CD8-positive, alpha-beta memory T cell (primary cell): ENCODE measurements at regions not wholly inside any gene's neighbourhood (a gene's known extent, or its start where the extent isn't known, plus 50 kb on each side); places are given as distances from the start of the nearest gene placed in this dataset.
"Not testable (repeated sequence)": the region's sequence is repeated elsewhere in the genome, so short reads cannot be mapped to it uniquely, and the experiment has no call there.

Source experiments
- CTCF ChIA-PET: fragments of 350-600 bp; sonication (Branson Sonifier 250); formaldehyde crosslinking; loops from one replicate; lab custom pipeline; 2021; ENCODE audit warnings: antibody characterized with exemption; lab: Charles Lee
- POLR2A ChIA-PET: fragments of 350-600 bp; sonication (Branson Sonifier 250); formaldehyde crosslinking; loops from one replicate; lab custom pipeline; 2021; ENCODE audit warnings: antibody characterized with exemption; lab: Charles Lee
- DNase-seq, 5 donors: peaks; one replicate each; pipeline versions ENCODE4 v3.0.0 to v3.0.0-alpha.2; 2020 to 2022; ENCODE audit warnings: mixed read lengths in 1 of 5
- H3K27ac ChIP-seq: one replicate; pipeline ENCODE4 v1.7.0; 2013; ENCODE audit warnings: low read depth, mild to moderate bottlenecking, low read length, moderate library complexity
- H3K27me3 ChIP-seq: 2 replicates; pipeline ENCODE4 v1.7.0; 2013; ENCODE audit warnings: low read length, mild to moderate bottlenecking; ENCODE audit not compliant: insufficient read depth, poor library complexity, severe bottlenecking
- H3K36me3 ChIP-seq: 2 replicates; pipeline ENCODE4 v1.7.0; 2013; ENCODE audit warnings: mild to moderate bottlenecking, low read length, moderate library complexity; ENCODE audit not compliant: insufficient read depth
- H3K4me1 ChIP-seq: 2 replicates; pipeline ENCODE4 v1.7.0; 2013; ENCODE audit warnings: mild to moderate bottlenecking, low read length, moderate library complexity; ENCODE audit not compliant: insufficient read depth
- H3K4me3 ChIP-seq: 2 replicates; pipeline ENCODE4 v1.7.0; 2013; ENCODE audit warnings: mild to moderate bottlenecking, low read length
- H3K9me3 ChIP-seq: 2 replicates; pipeline ENCODE4 v1.7.0; 2013; ENCODE audit warnings: mild to moderate bottlenecking, low read length
- H3K27ac Mint-ChIP-seq, 8 donors: one replicate each; pipeline ENCODE4 v1.8.0; 2020 to 2021; ENCODE audit warnings: mixed read lengths in 8 of 8, mild to moderate bottlenecking in 6 of 8, inconsistent platforms in 3 of 8, moderate library complexity in 3 of 8
- H3K27me3 Mint-ChIP-seq, 2 donors: one replicate each; pipeline ENCODE4 v1.8.0; 2020 to 2021; ENCODE audit warnings: mixed read lengths in 2 of 2, mild to moderate bottlenecking in 1 of 2, moderate library complexity in 1 of 2
- H3K36me3 Mint-ChIP-seq, 3 donors: one replicate each; pipeline ENCODE4 v1.8.0; 2020 to 2021; ENCODE audit warnings: mixed read lengths in 3 of 3, inconsistent platforms in 1 of 3, mild to moderate bottlenecking in 1 of 3
- H3K4me1 Mint-ChIP-seq, 3 donors: one replicate each; pipeline ENCODE4 v1.8.0; 2020 to 2021; ENCODE audit warnings: mixed read lengths in 3 of 3, inconsistent platforms in 1 of 3, mild to moderate bottlenecking in 1 of 3
- H3K4me3 Mint-ChIP-seq, 7 donors: one replicate each; pipeline ENCODE4 v1.8.0; 2020 to 2021; ENCODE audit warnings: mixed read lengths in 7 of 7, mild to moderate bottlenecking in 6 of 7, moderate library complexity in 4 of 7, inconsistent platforms in 2 of 7
- H3K9me3 Mint-ChIP-seq, 5 donors: one replicate each; pipeline ENCODE4 v1.8.0; 2020 to 2022; ENCODE audit warnings: mixed read lengths in 5 of 5, mild to moderate bottlenecking in 3 of 5, moderate library complexity in 2 of 5, inconsistent platforms in 1 of 5

DNA sequence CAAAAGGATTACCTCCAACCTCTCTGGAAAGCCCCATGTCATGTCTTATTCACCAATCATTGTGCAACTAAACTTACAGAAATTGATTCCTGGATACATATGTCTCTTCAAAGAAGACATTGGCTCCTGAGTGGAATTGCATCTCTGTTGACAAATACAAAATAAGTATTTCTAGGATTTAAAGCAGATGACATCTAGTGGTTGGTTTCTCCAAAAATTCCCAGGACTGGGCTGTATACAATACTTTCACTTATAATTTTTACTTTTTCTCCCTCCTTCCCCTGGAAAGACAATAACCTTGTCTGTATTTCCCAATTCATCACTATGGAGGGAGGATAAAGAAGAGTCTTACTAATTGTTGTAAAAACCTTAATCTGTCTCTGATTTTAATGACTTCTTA lies 1347.4 kb downstream of the NCAM2 start:
- Mint-ChIP-seq H3K4me3 (no peak overlapping the region), H3K9me3 (peaks cover 5 to 24% (median 19%) of the 10 kb centered on the region in 5 donors), H3K27me3 (no peaks in the 10 kb centered on the region), H3K36me3 (no peaks in the 10 kb centered on the region), H3K4me1 (no peaks in the 10 kb centered on the region), H3K27ac (no peak overlapping the region)
- H3K9me3 ChIP-seq, result no peaks in the 10 kb centered on the region
- H3K36me3 ChIP-seq, result no peaks in the 10 kb centered on the region
- no peak overlapping the region for H3K27ac ChIP-seq
- CTCF ChIA-PET, result no interaction called here
- H3K27me3 ChIP-seq, result no peaks in the 10 kb centered on the region
- DNase-seq, result no peak
- POLR2A ChIA-PET, result no interaction called here
- H3K4me1 ChIP-seq, result no peaks in the 10 kb centered on the region
- no peak overlapping the region for H3K4me3 ChIP-seq

DNA sequence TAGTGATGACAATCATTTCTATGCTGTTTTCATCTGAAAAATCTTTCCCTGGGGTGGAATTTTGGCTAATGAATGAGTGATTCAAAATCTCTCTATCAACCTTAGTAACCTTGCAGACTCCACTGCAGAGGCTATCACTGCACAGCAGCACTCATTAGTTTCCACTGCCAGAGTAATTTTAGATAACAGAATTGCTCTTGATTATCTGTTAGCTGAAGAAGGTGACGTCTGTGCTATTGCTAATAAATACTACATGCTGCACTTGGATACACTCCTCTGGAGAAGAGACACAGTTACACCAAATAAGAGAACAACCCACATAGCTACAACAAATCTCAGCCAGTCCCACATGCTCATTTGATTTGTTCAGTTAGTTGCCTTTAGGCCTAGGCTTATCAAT lies 1348.4 kb downstream of the NCAM2 start:
- DNase-seq, result no peak
- Histone ChIP-seq H3K27ac (no peak overlapping the region), H3K9me3 (no peaks in the 10 kb centered on the region), H3K4me1 (no peaks in the 10 kb centered on the region), H3K27me3 (no peaks in the 10 kb centered on the region), H3K4me3 (no peak overlapping the region), H3K36me3 (no peaks in the 10 kb centered on the region)
- no peaks in the 10 kb centered on the region for H3K36me3 Mint-ChIP-seq
- CTCF ChIA-PET, result no interaction called here
- H3K4me3 Mint-ChIP-seq, result no peak overlapping the region
- H3K27me3 Mint-ChIP-seq, result peaks cover 0 to 1% of the 10 kb centered on the region in 2 donors
- H3K9me3 Mint-ChIP-seq, result peaks cover 5 to 23% (median 13%) of the 10 kb centered on the region in 5 donors
- H3K27ac Mint-ChIP-seq, result no peak overlapping the region
- no peaks in the 10 kb centered on the region for H3K4me1 Mint-ChIP-seq
- POLR2A ChIA-PET, result no interaction called here

DNA sequence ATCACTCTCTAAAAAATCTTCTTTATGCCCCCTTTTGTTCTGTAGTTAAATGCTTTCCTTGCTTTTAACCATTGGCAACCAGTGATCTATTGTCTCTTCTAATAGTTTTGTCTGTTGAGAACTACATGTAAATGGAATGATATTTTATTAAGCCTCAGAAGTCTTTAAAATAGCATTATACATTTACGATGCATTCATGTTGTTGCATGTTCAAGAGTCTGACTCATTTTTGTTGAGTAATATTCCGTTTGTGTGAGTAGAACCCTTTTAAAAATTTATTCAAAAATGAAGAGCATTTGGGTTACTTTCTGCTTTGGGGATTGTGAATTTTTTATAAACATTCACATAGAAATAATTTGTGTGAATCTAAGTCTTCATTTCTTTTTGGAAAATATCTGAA lies 1352.9 kb downstream of the NCAM2 start:
- Histone ChIP-seq H3K4me3 (no peak overlapping the region), H3K27ac (no peak overlapping the region), H3K36me3 (no peaks in the 10 kb centered on the region), H3K9me3 (no peaks in the 10 kb centered on the region), H3K4me1 (no peaks in the 10 kb centered on the region), H3K27me3 (no peaks in the 10 kb centered on the region)
- H3K36me3 Mint-ChIP-seq, result no peaks in the 10 kb centered on the region
- peaks cover 3 to 25% (median 9%) of the 10 kb centered on the region in 5 donors for H3K9me3 Mint-ChIP-seq
- no peaks in the 10 kb centered on the region for H3K4me1 Mint-ChIP-seq
- H3K27ac Mint-ChIP-seq, result no peak overlapping the region
- POLR2A ChIA-PET, result no interaction called here
- peaks cover 0 to 1% of the 10 kb centered on the region in 2 donors for H3K27me3 Mint-ChIP-seq
- no peak for DNase-seq
- no peak overlapping the region for H3K4me3 Mint-ChIP-seq
- CTCF ChIA-PET, result no interaction called here

- CTCF ChIA-PET, result no interaction called here
- POLR2A ChIA-PET, result no interaction called here
Measured at GRCh38 chr21:22352088-22352487, 1353.9 kb downstream of the NCAM2 start.

DNA sequence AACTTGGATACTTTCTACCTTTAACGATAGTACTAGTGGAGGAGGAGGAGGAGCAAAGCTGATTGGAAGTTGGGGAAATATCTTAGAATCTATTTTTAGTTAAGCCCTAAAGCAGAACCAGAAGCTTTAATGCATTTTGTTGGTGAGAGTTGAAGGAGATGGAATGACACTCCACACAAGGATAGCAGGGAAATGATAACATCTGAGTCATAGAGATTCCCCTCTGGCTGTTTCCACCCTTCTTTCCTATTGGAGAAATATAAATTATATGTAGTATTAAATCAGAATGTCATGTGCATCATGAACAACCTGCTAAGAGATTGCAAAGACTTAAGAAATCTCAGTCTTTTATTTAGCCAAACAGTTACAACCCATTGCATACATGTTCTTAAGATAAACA lies 1357.7 kb downstream of the NCAM2 start:
- ChIA-PET CTCF (no interaction called here), POLR2A (no interaction called here)
- H3K9me3 Mint-ChIP-seq, result peaks cover 5 to 14% (median 10%) of the 10 kb centered on the region in 5 donors
- H3K4me3 ChIP-seq, result no peak overlapping the region
- H3K4me1 ChIP-seq, result no peaks in the 10 kb centered on the region
- H3K4me3 Mint-ChIP-seq, result no peak overlapping the region
- DNase-seq, result no peak
- no peaks in the 10 kb centered on the region for H3K4me1 Mint-ChIP-seq
- no peaks in the 10 kb centered on the region for H3K27me3 ChIP-seq
- H3K27me3 Mint-ChIP-seq, result peaks cover 0 to 1% of the 10 kb centered on the region in 2 donors
- no peak overlapping the region for H3K27ac Mint-ChIP-seq
- H3K9me3 ChIP-seq, result no peaks in the 10 kb centered on the region
- H3K36me3 ChIP-seq, result no peaks in the 10 kb centered on the region
- no peaks in the 10 kb centered on the region for H3K36me3 Mint-ChIP-seq
- no peak overlapping the region for H3K27ac ChIP-seq

More at GRCh38 chr21:22352088-22352487, 1353.9 kb downstream of the NCAM2 start:
- Histone ChIP-seq H3K4me3 (no peak overlapping the region), H3K36me3 (no peaks in the 10 kb centered on the region), H3K9me3 (no peaks in the 10 kb centered on the region), H3K4me1 (no peaks in the 10 kb centered on the region), H3K27ac (no peak overlapping the region), H3K27me3 (no peaks in the 10 kb centered on the region)
- Mint-ChIP-seq H3K4me3 (no peak overlapping the region), H3K36me3 (no peaks in the 10 kb centered on the region), H3K27ac (no peak overlapping the region), H3K4me1 (no peaks in the 10 kb centered on the region), H3K9me3 (peaks cover 3 to 16% (median 11%) of the 10 kb centered on the region in 5 donors), H3K27me3 (peaks cover 0 to 1% of the 10 kb centered on the region in 2 donors)
- DNase-seq, result no peak

- no peak overlapping the region for H3K4me3 Mint-ChIP-seq
- H3K27me3 Mint-ChIP-seq, result no peaks in the 10 kb centered on the region
- H3K27ac Mint-ChIP-seq, result no peak overlapping the region
- H3K9me3 Mint-ChIP-seq, result peaks cover 4 to 12% (median 10%) of the 10 kb centered on the region in 5 donors
- Histone ChIP-seq H3K27me3 (no peaks in the 10 kb centered on the region), H3K36me3 (no peaks in the 10 kb centered on the region), H3K27ac (no peak overlapping the region), H3K4me1 (no peaks in the 10 kb centered on the region), H3K4me3 (no peak overlapping the region), H3K9me3 (no peaks in the 10 kb centered on the region)
- POLR2A ChIA-PET, result no interaction called here
- no peaks in the 10 kb centered on the region for H3K4me1 Mint-ChIP-seq
- DNase-seq, result no peak
- CTCF ChIA-PET, result no interaction called here
- H3K36me3 Mint-ChIP-seq, result no peaks in the 10 kb centered on the region
Measured at GRCh38 chr21:22356663-22357062, 1358.5 kb downstream of the NCAM2 start.

- H3K4me1 ChIP-seq, H3K27ac Mint-ChIP-seq, H3K36me3 Mint-ChIP-seq, H3K4me3 ChIP-seq, CTCF ChIA-PET, H3K27ac ChIP-seq, H3K4me1 Mint-ChIP-seq, POLR2A ChIA-PET, DNase-seq, H3K4me3 Mint-ChIP-seq, H3K36me3 ChIP-seq, H3K27me3 Mint-ChIP-seq, H3K27me3 ChIP-seq, H3K9me3 ChIP-seq: not testable (repeated sequence)
- H3K9me3 Mint-ChIP-seq, result peaks cover 2 to 19% (median 7%) of the 10 kb centered on the region in 5 donors
Measured at GRCh38 chr21:22359599-22359998, 1361.4 kb downstream of the NCAM2 start.

DNA sequence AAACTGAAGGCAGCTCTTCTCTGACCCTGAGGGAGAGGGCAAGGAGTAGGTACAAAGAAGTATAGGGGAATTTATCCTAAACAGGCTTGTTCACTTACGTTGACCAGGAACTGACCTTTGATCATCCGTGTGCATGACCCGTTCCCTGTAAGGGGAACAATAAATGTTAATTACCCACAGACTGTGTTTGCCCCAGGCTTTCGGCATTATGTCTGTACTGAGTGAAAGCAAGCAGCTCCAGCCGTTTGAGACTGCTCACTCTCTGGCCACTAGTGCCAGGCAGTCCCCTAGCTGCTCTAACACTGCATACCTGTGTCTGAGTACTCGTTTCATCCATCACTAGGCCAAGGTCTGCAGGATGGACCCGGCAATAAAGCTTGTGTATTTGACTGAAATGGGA lies 1365.3 kb downstream of the NCAM2 start:
- H3K4me3 Mint-ChIP-seq, result no peak overlapping the region
- H3K36me3 Mint-ChIP-seq, result no peaks in the 10 kb centered on the region
- H3K27me3 Mint-ChIP-seq, result no peaks in the 10 kb centered on the region
- no peak overlapping the region for H3K4me3 ChIP-seq
- H3K4me1 ChIP-seq, result no peaks in the 10 kb centered on the region
- no peak overlapping the region for H3K27ac ChIP-seq
- peaks cover 4% of the 10 kb centered on the region for H3K9me3 ChIP-seq
- DNase-seq, result no peak
- CTCF ChIA-PET, result no interaction called here
- no peaks in the 10 kb centered on the region for H3K27me3 ChIP-seq
- peaks cover 2 to 8% (median 6%) of the 10 kb centered on the region in 5 donors for H3K9me3 Mint-ChIP-seq
- H3K4me1 Mint-ChIP-seq, result no peaks in the 10 kb centered on the region
- no peaks in the 10 kb centered on the region for H3K36me3 ChIP-seq
- H3K27ac Mint-ChIP-seq, result no peak overlapping the region
- POLR2A ChIA-PET, result no interaction called here

GRCh38 chr21:22364163-22364562 lies 1366.0 kb downstream of the NCAM2 start:
- H3K4me1 ChIP-seq, result no peaks in the 10 kb centered on the region
- no peak overlapping the region for H3K27ac ChIP-seq
- no peak for DNase-seq
- no peak overlapping the region for H3K4me3 Mint-ChIP-seq
- H3K36me3 ChIP-seq, result no peaks in the 10 kb centered on the region
- POLR2A ChIA-PET, result no interaction called here
- H3K27me3 Mint-ChIP-seq, result no peaks in the 10 kb centered on the region
- CTCF ChIA-PET, result no interaction called here
- H3K4me3 ChIP-seq, result no peak overlapping the region
- no peaks in the 10 kb centered on the region for H3K4me1 Mint-ChIP-seq
- H3K27me3 ChIP-seq, result no peaks in the 10 kb centered on the region
- H3K36me3 Mint-ChIP-seq, result no peaks in the 10 kb centered on the region
- peaks cover 4% of the 10 kb centered on the region for H3K9me3 ChIP-seq
- H3K27ac Mint-ChIP-seq, result no peak overlapping the region
- H3K9me3 Mint-ChIP-seq, result peaks cover 2 to 8% (median 4%) of the 10 kb centered on the region in 5 donors
